ENCODE measurements at regions not wholly inside any gene's neighbourhood (a gene's known extent, or its start where the extent isn't known, plus 50 kb on each side); places are given as distances from the start of the nearest gene placed in this dataset.

DNA sequence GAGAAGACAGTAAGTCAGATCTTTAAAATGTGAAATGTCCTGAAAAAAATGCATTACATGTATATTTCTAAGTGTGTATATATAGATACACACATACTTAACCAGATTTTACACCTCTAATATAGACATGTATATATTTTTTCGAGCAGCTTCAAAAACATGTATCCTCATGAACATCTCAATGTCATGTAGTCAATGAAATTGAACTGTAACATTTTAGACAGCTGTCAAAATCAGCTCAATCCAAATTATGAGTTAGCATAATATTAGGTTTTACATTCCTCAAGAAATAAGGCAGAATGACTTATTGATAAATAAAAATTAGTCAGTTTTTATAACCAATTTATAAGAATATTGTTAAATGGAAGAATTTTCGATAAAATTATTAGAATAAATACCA lies 665.7 kb downstream of the BRINP3 start:
- no peak for DNase-seq

DNA sequence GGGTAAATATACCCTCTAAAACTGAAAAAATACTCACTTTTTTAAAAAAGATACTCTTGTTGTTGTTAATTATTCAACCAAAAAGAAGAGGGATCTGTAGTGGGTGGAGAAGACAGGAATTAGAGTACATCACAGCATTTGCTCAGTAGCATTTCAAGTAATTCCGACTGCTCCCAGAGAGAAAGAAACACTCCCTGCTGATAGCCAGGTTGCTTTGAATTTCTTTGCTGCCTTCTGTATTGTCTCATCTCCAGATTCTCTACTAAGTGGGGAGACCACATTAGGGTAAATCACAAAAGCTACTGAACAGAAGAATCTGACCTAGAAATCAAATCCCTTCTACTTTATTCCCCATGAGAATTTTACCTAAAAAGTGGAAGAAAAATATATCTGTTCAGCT lies 661.1 kb downstream of the BRINP3 start:
- no peak for DNase-seq

DNA sequence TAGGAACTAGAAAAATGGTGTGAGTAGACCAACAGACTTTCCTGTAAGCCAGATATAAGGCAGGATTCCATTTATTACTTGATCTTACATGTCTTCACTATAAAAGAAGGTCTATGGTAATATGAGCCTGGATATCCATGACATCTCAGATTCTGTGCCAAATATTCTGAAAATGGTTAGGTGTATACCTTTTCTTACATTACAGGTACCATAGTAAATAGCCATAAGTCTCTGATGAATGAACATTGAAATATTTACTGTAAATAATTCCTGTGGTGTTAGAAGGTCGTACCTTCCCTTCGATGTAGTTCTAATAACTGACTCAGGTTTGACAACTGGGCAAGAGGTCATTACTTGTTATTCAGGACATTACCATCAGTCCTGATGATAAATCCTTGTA lies 657.9 kb downstream of the BRINP3 start:
- DNase-seq, result no peak

DNA sequence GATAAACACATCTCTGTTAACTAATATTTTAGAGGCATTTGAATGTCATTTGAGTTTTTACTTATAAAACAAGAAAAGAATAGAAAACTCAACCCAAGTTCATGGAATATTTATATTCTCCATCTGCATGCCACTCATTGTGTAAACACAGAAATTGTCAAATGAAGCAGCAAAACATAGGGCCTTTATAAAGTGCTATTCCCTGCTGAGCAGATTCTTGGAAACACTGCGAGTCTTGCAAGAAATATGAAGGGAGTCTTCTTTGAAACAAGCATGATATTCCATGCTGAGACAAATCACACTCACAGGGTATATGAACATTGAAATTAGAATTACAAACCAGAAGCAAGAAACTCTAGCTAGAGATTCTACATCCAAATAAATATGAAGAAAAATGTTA lies 655.8 kb downstream of the BRINP3 start:
- no peak for DNase-seq

DNA sequence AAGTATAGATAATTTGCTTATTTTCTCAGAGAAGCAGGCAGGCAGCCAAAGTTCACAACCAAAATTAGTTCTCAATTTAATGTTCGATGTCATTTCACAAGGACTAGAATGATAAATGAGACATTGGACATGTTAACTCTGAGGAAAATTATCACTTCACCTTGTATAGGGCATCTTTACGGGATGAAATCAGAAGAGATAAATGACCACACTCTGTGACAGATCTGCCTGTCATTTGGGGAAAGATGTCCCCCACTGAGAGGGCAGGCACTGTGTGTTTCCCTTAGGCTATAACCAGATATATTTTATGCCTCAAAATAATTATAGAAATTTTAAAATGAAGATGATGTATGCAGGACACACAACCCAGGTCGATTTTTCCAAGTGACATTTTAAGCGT lies 642.9 kb downstream of the BRINP3 start:
- DNase-seq, result no peak

DNA sequence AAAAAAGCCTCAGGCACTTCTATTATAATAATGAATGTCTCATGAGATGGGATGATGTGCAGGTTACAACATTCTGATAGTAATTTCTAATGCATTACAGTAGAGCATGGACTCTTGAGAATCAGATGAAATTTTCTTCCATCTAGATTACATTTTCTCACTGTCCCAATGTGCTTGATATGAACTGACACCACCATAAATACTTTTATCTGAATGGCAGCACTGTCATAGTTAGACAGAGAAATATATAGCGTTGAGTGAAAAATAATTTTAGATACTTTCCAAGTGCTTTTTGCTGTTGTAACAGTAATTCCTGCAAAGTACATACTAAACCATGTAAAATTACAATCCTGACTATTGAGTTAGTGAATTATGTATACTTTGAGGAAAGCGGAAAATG lies 630.1 kb downstream of the BRINP3 start:
- no peak for DNase-seq

DNA sequence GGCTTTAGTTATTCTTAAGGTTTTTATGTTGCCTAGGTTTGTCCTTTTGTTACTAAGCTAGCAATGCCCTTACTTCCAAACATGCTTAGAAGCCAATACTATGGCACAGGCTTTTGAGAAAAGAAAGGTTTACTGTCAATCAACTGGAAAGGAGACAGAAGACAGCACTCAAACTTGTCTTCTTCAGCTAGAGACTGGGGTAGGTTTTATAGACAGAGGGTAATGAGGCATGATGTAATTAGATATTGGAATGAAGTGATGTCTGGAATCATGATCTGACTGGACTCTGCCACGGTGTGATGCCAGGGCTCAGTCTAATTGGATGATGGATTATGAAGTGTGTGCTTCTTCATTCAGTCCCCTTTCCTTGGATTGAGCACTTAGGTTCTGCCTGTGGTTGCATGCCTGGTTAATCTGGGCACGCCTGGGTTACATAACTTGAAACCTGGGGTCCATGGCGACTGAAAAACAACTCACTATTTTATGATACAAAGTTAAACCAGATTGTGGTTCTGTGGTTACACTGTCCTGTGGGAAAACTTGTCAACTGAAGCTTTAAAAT lies 625.8 kb downstream of the BRINP3 start:
- no peak for DNase-seq

DNA sequence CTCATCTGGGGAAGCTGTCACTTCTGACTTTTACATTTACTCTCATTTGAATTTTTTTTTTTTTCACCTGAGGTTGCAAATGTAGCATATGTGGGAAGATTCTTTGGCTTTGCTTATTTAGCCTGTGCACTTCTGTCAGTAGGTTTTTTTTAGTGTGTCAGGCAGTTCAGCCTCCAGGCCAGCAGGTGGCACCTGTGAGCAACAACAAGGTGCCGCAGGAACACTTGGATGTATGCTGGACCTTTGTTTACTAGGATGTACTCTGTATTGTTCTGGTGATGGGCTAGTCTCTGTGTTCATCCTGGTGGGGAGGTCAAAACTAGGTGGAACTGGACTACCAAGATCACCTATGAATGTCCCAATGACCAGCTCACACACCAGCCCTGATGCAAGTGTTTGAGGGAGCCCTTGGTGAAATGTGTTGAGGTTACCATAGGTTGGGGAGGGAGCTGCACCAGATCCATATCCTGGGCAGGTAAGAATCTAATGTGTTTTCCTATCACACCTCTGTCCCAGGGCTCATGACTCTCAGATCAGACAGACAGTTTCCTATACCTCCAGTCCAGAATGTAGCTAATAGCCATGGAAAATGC lies 618.2 kb downstream of the BRINP3 start:
- DNase-seq, result no peak

DNA sequence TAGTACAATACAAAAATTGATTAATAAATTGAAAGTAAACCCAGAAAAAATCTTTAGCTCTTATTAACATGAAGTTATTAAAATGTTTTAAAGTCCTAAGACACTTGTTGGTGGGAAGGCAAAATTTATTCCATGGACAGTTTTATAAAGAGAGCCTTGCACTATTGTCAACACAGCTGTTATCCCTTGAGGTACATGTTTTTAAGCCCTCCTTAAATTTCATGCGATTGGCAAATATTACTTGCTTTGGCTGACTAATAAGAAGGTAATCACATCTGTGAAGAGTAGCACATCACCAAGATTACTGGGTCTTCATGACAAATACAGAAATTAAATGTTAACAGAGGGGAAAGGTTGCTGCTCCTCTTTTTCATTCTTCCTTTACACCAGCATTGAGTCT lies 611.1 kb downstream of the BRINP3 start:
- no peak for DNase-seq

DNA sequence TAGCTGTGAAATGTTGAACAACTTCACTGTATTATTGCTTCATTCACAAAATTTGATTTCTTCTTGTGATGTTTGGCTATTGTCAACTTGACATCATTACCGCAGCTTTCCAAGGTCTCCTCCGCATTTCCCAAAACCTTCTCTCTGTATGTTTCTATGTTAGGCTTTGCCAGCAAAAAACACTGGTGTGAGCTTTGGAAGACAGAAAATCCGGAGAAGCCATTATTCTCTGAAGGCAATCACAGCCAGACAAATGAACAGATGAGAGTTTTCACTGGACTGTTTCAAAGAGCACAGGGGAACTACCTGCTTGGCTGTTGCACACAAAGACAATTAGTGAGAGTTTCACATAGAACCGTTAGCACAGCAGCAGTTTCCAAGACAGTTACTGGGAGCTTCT lies 609.6 kb downstream of the BRINP3 start:
- DNase-seq, result no peak

DNA sequence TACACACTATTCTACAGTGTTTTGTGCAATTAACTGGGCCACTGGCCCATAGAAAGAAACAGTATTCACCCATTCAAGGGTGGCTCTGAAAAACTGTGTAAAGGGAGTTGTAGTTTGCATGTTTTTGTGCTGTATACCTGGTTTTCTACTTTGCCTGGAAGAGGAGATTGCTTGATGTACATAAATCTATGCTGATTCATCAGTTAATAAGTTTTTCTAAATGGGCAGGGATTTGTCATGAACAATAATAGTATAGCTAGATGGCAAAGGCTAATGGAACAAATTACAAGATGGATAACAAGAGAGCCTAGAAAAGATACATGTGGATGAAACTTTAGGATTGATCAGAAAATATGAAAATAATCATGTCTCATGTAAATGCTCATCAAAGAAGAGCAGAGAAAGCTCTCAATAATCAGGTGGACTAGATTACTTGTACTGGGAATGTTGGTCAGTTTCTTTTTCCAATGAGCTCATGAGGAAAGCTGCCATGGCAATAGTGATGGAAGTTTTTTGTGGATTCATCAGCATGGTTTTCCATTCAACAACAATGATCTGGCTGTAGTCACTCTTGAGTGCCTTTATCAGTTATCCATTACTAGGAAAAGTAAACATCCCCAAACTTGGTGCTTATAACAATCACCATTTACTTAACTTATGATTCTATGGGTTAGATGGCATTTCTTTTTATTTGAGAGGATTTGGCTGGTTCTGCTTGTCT lies 602.8 kb downstream of the BRINP3 start:
- DNase-seq, result no peak

DNA sequence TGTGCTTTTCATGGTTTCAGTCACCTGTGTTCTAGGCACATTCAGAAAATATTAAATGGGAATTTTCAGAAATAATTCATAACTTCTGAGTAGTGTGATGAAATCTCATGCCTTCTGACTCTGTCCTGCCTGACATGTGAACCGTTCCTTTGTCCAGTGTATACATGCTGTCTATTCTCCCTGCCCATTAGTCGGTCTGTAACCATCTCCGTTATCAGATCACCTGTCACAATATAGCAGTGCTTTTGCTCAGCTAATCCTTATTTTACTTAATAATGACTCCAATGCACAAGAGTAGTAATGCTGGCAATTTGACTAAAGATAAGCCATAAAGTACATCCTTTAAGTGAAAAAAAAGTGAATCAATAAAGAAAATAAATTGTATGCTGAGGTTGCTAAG lies 597.5 kb downstream of the BRINP3 start:
- DNase-seq, result no peak

DNA sequence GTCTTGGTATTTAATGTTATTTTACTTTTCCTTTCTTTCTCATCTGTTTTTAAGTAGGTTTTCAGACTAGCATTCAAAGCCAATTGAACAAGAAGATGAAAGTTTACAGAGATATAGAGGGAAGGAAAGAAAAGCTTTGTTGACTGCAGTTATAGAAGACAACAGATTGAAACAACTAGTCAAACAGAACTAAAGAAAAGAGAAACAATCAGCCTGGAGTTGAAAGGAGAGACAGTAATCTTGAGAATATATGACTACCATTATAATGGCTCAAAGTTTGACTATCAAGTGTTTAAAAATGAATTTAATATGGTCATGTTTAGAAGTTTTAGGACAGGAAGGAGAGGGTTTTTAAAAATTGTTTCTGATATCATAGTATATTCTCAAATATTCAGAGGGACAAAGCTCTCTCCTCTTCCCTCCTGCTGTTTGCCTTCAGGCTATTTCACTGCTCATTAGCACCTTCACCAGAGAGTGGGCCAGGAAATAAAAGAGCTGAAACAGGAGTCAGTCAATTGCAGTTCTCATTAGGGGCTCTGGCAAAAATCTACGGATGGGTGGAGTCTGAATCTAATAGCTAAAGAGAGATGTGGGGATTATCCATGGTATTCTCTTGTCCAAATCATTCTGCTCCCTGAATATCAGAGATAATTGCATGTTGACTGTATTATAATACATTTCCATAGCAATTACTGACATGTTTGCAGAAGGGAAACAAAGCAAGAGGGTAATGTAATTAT lies 577.8 kb downstream of the BRINP3 start:
- DNase-seq, result no peak

DNA sequence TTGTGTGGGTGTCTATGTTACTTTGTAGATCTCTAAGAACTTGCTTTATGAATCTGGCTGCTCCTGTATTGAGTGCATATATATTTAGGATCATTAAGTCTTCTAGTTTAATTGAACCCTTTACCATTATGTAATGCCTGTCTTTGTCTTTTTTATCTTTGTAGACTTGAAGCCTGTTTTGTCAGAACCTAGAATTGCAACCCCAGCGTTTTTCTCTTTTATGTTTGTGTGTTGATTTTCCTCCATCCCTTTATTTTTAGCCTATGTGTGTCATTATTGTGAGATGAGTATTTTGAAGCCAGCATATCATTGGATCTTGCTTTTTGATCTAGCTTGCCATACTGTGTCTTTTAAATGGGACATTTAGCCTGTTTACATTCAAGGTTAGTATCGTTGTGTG lies 573.2 kb downstream of the BRINP3 start:
- DNase-seq, result no peak

DNA sequence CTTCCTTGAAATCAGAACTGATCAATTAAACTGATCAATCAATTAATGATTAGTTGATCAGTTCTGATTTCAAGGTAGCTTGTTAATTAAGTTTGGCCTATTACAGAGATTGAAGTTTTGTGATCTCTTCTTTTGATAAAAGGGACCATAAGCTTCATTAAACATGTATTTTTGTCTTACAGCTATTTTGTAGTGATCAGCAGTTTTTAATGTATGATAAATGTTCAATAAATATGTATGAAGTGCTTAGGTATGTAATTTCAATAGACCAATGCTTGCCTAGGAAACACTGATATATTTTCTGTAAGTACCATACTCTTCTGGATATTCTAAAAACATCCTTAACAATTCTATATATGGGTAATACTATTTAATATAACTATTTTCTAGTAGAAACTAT lies 569.6 kb downstream of the BRINP3 start:
- DNase-seq, result no peak

DNA sequence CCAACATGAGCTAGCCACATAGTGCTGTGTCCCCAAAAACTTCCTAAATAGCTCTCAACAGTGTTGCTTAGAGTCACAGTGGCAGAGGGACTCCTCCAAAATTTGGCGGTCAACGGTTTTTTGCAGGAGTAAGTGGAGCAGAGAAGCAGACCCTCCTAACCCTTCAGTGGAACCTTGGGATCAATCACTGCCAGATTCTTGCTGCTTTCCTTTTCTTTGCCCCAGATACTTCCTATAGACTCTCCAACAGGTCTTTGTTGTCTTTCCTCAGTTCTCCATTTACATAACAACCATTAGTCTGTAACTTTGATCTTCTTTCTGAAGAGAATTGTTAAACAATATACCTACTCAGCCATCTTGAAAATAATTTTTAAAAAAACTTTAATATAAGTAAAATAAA lies 556.1 kb downstream of the BRINP3 start:
- no peak for DNase-seq

DNA sequence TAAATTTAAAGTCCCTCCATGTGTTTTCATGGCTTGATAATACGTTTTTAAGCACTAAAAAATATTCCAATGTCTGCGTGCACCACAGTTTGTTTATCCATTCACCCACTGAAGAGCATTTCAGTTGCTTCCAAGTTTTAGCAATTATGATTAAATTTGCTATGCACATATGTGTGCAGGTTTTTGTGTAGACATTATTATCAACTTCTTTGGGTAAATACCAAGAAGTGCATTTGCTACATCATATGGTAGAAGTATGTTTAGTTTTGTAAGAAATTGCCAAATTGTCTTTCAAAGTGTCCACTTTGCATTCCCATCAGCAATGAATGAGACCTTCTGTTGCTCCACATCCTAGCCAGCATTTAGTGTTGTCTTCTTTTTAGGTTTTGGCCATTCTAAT lies 550.0 kb downstream of the BRINP3 start:
- no peak for DNase-seq

DNA sequence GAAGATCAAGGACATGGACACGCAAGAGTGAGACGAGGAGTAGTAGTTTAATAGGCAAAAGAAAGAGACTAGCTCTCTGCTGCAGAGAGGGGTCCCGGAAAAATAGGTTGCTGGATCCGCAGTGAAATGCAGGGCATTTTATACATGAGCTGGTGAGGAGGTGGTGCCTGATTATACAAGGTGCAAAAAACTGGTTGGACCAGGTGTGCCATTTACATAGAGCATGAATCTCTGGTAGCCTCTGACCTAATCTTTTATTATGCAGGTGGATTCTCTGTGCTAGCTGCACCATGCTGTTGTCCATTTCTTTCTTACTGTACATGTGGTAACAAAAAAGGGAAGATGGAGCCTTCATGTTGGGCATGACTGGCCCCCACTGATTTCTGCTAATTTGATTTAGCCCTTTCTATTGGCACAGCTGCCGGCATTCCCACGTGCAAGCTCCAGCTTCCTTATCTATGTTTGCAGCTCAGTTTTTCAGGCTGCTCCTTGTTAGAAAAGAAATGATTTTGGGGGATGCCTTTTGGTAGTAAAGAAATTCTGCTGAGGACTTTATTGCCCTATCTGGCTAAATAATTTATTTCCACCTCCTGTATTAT lies 548.1 kb downstream of the BRINP3 start:
- no peak for DNase-seq

DNA sequence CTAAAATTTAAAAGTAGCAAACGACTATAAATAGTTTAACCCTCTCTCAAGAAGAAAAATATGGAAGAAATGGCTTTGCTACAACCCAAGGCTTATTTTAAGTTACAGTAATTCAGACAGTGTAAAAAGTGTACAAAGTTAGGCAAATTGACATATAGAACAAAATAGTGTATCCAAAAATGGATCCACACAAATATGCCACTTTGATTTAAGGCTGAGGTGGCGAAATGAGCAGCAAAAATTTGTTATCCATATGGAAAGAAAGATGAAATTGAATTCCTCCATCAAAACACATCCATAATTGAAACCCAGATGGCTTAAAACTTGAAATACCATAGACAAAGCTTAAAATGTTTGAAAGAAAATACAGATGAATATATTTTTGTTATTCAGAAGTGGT lies 540.8 kb downstream of the BRINP3 start:
- no peak for DNase-seq

DNA sequence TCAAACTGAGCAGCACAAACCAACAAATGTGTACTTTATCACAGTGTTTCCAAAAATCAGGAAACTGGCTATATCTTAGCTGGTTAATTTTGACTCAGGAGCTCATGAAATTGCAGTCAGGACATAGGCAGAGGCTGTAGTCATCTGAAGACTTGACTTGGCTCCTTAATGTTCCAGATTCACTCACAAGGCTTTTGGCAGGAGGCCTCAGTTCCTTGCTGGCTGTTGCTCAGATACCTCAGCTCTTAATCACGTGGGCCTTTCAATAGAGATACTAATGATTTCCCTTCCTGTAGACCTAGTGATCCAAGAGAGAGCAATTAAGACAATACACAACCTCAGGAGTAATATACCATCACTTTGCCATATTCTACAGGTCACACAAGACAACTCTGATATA lies 537.7 kb downstream of the BRINP3 start:
- DNase-seq, result no peak

DNA sequence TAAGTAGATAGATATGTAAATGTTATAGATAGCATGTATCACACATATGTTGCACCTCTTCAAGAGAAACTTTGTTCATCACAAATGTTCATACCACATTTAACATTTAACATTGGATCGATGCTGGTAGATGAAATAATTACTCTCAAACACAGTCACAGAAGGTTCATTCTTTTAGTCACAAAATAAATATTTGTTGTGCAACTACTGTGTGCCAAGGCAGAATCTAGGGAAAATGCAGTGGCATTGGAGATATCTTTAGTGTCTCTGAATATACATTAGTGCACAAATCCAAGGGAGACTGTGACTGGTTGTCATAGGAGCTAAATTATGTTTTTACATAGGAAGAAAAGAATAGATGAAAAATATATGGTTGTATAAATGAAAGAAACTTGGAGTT lies 535.7 kb downstream of the BRINP3 start:
- DNase-seq, result no peak

DNA sequence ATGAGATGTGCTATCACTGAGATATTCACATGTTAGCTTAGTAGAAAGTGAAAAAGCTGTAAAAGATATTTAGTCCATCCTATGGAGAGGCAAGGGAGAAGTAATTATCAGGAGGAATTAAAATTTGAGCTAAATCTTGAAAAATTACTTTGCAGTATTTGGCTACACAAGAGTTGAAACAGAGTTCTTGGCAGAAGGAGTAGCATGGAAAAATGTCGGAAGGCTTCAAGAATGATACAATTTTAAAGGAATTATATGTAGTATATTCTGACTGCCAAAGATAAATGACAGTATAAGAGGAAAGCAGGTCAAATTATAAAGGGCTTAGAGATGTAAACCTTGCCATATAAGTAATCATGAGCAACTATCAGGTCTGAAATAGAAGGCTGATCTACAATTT lies 518.9 kb downstream of the BRINP3 start:
- DNase-seq, result no peak

DNA sequence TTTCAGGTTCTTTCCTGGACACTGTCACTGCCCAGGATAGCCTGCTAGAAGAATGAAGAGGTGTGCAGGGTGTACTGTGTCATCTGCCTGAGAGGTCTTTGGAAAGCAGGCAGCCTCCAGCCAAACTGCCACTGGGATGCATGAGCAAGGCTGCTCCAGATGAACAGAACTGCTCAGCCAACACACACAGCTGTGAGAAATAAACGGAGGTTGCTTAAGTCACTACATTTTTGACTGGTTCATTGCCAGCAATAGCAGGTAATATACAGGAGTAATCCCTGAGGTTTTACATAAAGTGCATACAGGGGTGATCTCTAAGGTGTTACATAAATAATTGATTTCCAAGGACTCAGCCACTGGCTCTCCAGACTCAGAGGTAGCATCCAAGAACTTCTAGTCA lies 516.9 kb downstream of the BRINP3 start:
- DNase-seq, result no peak

DNA sequence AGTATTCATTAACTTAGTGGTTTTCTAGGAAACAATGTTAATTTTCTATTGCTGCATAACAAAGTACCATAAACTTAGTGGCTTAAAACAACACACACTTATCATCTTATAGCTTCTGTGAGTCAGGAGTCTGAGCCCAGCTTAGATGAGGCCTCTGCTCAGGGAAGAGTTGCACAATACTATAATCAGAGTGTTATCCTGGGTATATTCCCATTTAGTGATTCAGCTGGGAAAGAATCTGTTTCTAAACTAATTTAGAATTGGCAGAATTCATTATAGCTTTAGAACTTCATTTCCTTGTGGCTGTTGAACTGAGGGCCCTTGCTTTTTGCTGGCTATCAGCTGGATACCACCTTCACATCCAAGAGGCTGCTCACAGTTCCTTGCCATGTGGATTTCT lies 515.5 kb downstream of the BRINP3 start:
- DNase-seq, result no peak
